ENCODE measurements at regions not wholly inside any gene's neighbourhood (a gene's known extent, or its start where the extent isn't known, plus 50 kb on each side); places are given as distances from the start of the nearest gene placed in this dataset.

- TF ChIP-seq POLR2AphosphoS5 (IDR thresholded peaks at IDR 0.05) (peak in 1 of 3 donors; percentile 39), CTCF (IDR thresholded peaks at IDR 0.05) (no peak), POLR2A (IDR thresholded peaks at IDR 0.05) (no peak)
Observed at GRCh38 chr18:45416168-45416567, 199.1 kb upstream of the SLC14A2 start.

Data from transverse colon (tissue), 4 donors.